GM18520 (cell line): ENCODE measurements at regions not wholly inside any gene's neighbourhood (a gene's known extent, or its start where the extent isn't known, plus 50 kb on each side); places are given as distances from the start of the nearest gene placed in this dataset.
"Not testable (repeated sequence)": the region's sequence is repeated elsewhere in the genome, so short reads cannot be mapped to it uniquely, and the experiment has no call there.

ENCODE experiments used
- ATAC-seq: cut with Tn5 transposase; IDR thresholded peaks from one replicate; pipeline ENCODE4 v1.9.1; 2021; ENCODE audit not compliant: unreplicated experiment

GRCh38 chrX:15127010-15127409 lies 142.9 kb downstream of the ASB9 start:
- ATAC-seq: no peak

GRCh38 chrX:15116900-15117299 lies 153.0 kb downstream of the ASB9 start:
- ATAC-seq: no peak

- ATAC-seq: no peak
These were observed 154.9 kb downstream of the ASB9 start for GRCh38 chrX:15114743-15115566.

- no peak for ATAC-seq
These were observed 162.4 kb downstream of the ASB9 start for GRCh38 chrX:15107367-15107988.

GRCh38 chrX:15098505-15098904 lies 171.4 kb downstream of the ASB9 start:
- ATAC-seq: no peak

GRCh38 chrX:15087747-15088146 lies 182.1 kb downstream of the ASB9 start:
- ATAC-seq: no peak

GRCh38 chrX:15073313-15073712 lies 196.6 kb downstream of the ASB9 start:
- ATAC-seq: no peak

GRCh38 chrX:15072880-15073279 lies 197.0 kb downstream of the ASB9 start:
- ATAC-seq: no peak

- ATAC-seq: no peak
These were observed 197.6 kb downstream of the ASB9 start for GRCh38 chrX:15072259-15072658.

GRCh38 chrX:15059474-15059873 lies 186.3 kb downstream of the MOSPD2 start:
- no peak for ATAC-seq

GRCh38 chrX:15056044-15056443 lies 182.8 kb downstream of the MOSPD2 start:
- no peak for ATAC-seq

GRCh38 chrX:15055146-15055930 lies 182.1 kb downstream of the MOSPD2 start:
- no peak for ATAC-seq

GRCh38 chrX:15050395-15050794 lies 177.2 kb downstream of the MOSPD2 start:
- no peak for ATAC-seq

- ATAC-seq: peak; percentile 88
These were observed 170.3 kb downstream of the MOSPD2 start for GRCh38 chrX:15043538-15043937.

GRCh38 chrX:15033917-15034316 lies 160.7 kb downstream of the MOSPD2 start:
- ATAC-seq: no peak

- ATAC-seq: no peak
These were observed 144.3 kb downstream of the MOSPD2 start for GRCh38 chrX:15017491-15017890.

- ATAC-seq: no peak
These were observed 142.8 kb downstream of the MOSPD2 start for GRCh38 chrX:15016051-15016450.

- no peak for ATAC-seq
These were observed 141.1 kb downstream of the MOSPD2 start for GRCh38 chrX:15014281-15014680.

GRCh38 chrX:15013461-15013860 lies 140.2 kb downstream of the MOSPD2 start:
- ATAC-seq: no peak

GRCh38 chrX:14997271-14997670 lies 124.0 kb downstream of the MOSPD2 start:
- ATAC-seq: no peak

GRCh38 chrX:14984425-14984824 lies 111.2 kb downstream of the MOSPD2 start:
- ATAC-seq: not testable (repeated sequence)
